GM21786 (cell line): ENCODE measurements at regions not wholly inside any gene's neighbourhood (a gene's known extent, or its start where the extent isn't known, plus 50 kb on each side); places are given as distances from the start of the nearest gene placed in this dataset.
"Not testable (repeated sequence)": the region's sequence is repeated elsewhere in the genome, so short reads cannot be mapped to it uniquely, and the experiment has no call there.

Source experiments
- ATAC-seq: cut with Tn5 transposase; IDR thresholded peaks from one replicate; pipeline ENCODE4 v1.9.1; 2021; ENCODE audit not compliant: unreplicated experiment

- no peak for ATAC-seq
Observed at GRCh38 chr6:27049863-27050781, 197.4 kb upstream of the PRSS16 start.

- ATAC-seq: not testable (repeated sequence)
Observed at GRCh38 chr6:27052082-27052730, 195.3 kb upstream of the PRSS16 start.

- ATAC-seq: no peak
Observed at GRCh38 chr6:27052731-27053082, 194.8 kb upstream of the PRSS16 start.

GRCh38 chr6:27053738-27054137 is 193.8 kb upstream of the PRSS16 start:
- no peak for ATAC-seq

- no peak for ATAC-seq
Observed at GRCh38 chr6:27056615-27057014, 190.9 kb upstream of the PRSS16 start.

GRCh38 chr6:27059621-27060425 is 187.7 kb upstream of the PRSS16 start:
- ATAC-seq: no peak

- no peak for ATAC-seq
Observed at GRCh38 chr6:27061235-27061993, 186.1 kb upstream of the PRSS16 start.

GRCh38 chr6:27062755-27063154 is 184.7 kb upstream of the PRSS16 start:
- ATAC-seq: no peak

- no peak for ATAC-seq
Observed at GRCh38 chr6:27065183-27065582, 182.3 kb upstream of the PRSS16 start.

- no peak for ATAC-seq
Observed at GRCh38 chr6:27066381-27066780, 181.1 kb upstream of the PRSS16 start.

- ATAC-seq: no peak
Observed at GRCh38 chr6:27066802-27067201, 180.7 kb upstream of the PRSS16 start.

- no peak for ATAC-seq
Observed at GRCh38 chr6:27073441-27073840, 174.1 kb upstream of the PRSS16 start.

- no peak for ATAC-seq
Observed at GRCh38 chr6:27076116-27076515, 171.4 kb upstream of the PRSS16 start.

GRCh38 chr6:27078734-27079357 is 168.7 kb upstream of the PRSS16 start:
- ATAC-seq: peak; percentile 78

- ATAC-seq: no peak
Observed at GRCh38 chr6:27081188-27081587, 166.3 kb upstream of the PRSS16 start.

GRCh38 chr6:27081931-27082330 is 165.6 kb upstream of the PRSS16 start:
- ATAC-seq: no peak

- no peak for ATAC-seq
Observed at GRCh38 chr6:27088068-27088467, 159.4 kb upstream of the PRSS16 start.

GRCh38 chr6:27091661-27092315 is 155.7 kb upstream of the PRSS16 start:
- no peak for ATAC-seq

- no peak for ATAC-seq
Observed at GRCh38 chr6:27092316-27092692, 155.2 kb upstream of the PRSS16 start.

- ATAC-seq: no peak
Observed at GRCh38 chr6:27095914-27096313, 151.6 kb upstream of the PRSS16 start.
